ENCODE measurements at regions not wholly inside any gene's neighbourhood (a gene's known extent, or its start where the extent isn't known, plus 50 kb on each side); places are given as distances from the start of the nearest gene placed in this dataset.

GRCh38 chr13:67841071-67841470 is 610.9 kb upstream of the PCDH9 start:
- TF ChIP-seq, protein P1, sequence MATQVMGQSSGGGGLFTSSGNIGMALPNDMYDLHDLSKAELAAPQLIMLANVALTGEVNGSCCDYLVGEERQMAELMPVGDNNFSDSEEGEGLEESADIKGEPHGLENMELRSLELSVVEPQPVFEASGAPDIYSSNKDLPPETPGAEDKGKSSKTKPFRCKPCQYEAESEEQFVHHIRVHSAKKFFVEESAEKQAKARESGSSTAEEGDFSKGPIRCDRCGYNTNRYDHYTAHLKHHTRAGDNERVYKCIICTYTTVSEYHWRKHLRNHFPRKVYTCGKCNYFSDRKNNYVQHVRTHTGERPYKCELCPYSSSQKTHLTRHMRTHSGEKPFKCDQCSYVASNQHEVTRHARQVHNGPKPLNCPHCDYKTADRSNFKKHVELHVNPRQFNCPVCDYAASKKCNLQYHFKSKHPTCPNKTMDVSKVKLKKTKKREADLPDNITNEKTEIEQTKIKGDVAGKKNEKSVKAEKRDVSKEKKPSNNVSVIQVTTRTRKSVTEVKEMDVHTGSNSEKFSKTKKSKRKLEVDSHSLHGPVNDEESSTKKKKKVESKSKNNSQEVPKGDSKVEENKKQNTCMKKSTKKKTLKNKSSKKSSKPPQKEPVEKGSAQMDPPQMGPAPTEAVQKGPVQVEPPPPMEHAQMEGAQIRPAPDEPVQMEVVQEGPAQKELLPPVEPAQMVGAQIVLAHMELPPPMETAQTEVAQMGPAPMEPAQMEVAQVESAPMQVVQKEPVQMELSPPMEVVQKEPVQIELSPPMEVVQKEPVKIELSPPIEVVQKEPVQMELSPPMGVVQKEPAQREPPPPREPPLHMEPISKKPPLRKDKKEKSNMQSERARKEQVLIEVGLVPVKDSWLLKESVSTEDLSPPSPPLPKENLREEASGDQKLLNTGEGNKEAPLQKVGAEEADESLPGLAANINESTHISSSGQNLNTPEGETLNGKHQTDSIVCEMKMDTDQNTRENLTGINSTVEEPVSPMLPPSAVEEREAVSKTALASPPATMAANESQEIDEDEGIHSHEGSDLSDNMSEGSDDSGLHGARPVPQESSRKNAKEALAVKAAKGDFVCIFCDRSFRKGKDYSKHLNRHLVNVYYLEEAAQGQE (IDR thresholded peaks at IDR 0.05; ENCODE audit: insufficient replicate concordance, low read depth): no peak
- TF ChIP-seq POLR2AphosphoS5 (IDR thresholded peaks at IDR 0.05; ENCODE audit: low read depth): no peak
- TF ChIP-seq GABPA (IDR thresholded peaks at IDR 0.05; ENCODE audit: low read depth): no peak
- no peak for TF ChIP-seq SPI1 (IDR thresholded peaks at IDR 0.05; ENCODE audit: borderline replicate concordance, low read depth)
- TF ChIP-seq CTCF (IDR thresholded peaks at IDR 0.05; ENCODE audit: insufficient read depth, low read length): peak; percentile 8
- no peak overlapping the region for H3K27ac ChIP-seq (replicated peaks)
- no peak overlapping the region for H3K4me3 ChIP-seq (replicated peaks; ENCODE audit: insufficient read depth, low read length)
- peak in 1 of 2 experiments; percentile 29 for DNase-seq (ENCODE audit: low read depth in 1 of 2, low spot score in 1 of 2)
- H3K27me3 ChIP-seq (ENCODE audit: insufficient read depth, poor library complexity, severe bottlenecking): no peaks in the 10 kb centered on the region

- Histone ChIP-seq H3K4me3 (replicated peaks; ENCODE audit: insufficient read depth, low read length) (no peak overlapping the region), H3K27me3 (ENCODE audit: insufficient read depth, poor library complexity, severe bottlenecking) (no peaks in the 10 kb centered on the region), H3K27ac (replicated peaks) (no peak overlapping the region)
- no peak for TF ChIP-seq POLR2AphosphoS5 (IDR thresholded peaks at IDR 0.05; ENCODE audit: low read depth)
- no peak for TF ChIP-seq SPI1 (IDR thresholded peaks at IDR 0.05; ENCODE audit: borderline replicate concordance, low read depth)
- TF ChIP-seq, protein P1 (IDR thresholded peaks at IDR 0.05; ENCODE audit: insufficient replicate concordance, low read depth): no peak
- no peak for DNase-seq (ENCODE audit: low read depth in 1 of 2, low spot score in 1 of 2)
Observed at GRCh38 chr13:67833564-67833963, 603.4 kb upstream of the PCDH9 start.

- no peak overlapping the region for H3K27ac ChIP-seq (replicated peaks)
- no peak for TF ChIP-seq POLR2AphosphoS5 (IDR thresholded peaks at IDR 0.05; ENCODE audit: low read depth)
- TF ChIP-seq CTCF (IDR thresholded peaks at IDR 0.05; ENCODE audit: insufficient read depth, low read length): no peak
- no peak for TF ChIP-seq GABPA (IDR thresholded peaks at IDR 0.05; ENCODE audit: low read depth)
- TF ChIP-seq SPI1 (IDR thresholded peaks at IDR 0.05; ENCODE audit: borderline replicate concordance, low read depth): no peak
- TF ChIP-seq, protein P1 (IDR thresholded peaks at IDR 0.05; ENCODE audit: insufficient replicate concordance, low read depth): no peak
- no peak for DNase-seq (ENCODE audit: low read depth in 1 of 2, low spot score in 1 of 2)
- no peak overlapping the region for H3K4me3 ChIP-seq (replicated peaks; ENCODE audit: insufficient read depth, low read length)
- H3K27me3 ChIP-seq (ENCODE audit: insufficient read depth, poor library complexity, severe bottlenecking): no peaks in the 10 kb centered on the region
Observed at GRCh38 chr13:67829641-67830040, 599.5 kb upstream of the PCDH9 start.

Data from HL-60 (cell line).